Gastrocnemius medialis (tissue), 4 donors: ENCODE measurements at regions not wholly inside any gene's neighbourhood (a gene's known extent, or its start where the extent isn't known, plus 50 kb on each side); places are given as distances from the start of the nearest gene placed in this dataset.

Experiments
- ATAC-seq, 2 donors: fragments of 150-250 bp; one replicate each; pipeline ENCODE4 v1.9.1; 2016
- DNase-seq, 2 donors: peaks; one replicate each; pipeline ENCODE4 v3.0.0-alpha.2; 2019
- H3K27ac ChIP-seq, 4 donors: fragments of 200-600 bp; sonication (generic); 1 replicate in 1 of 4; 2 replicates in 3 of 4; pipeline ENCODE4 v1.5.1; 2016 to 2018; ENCODE audit warnings: mild to moderate bottlenecking in 2 of 4, moderate library complexity in 1 of 4
- H3K27me3 ChIP-seq, 3 donors: fragments of 200-600 bp; sonication (generic) in 2 of 3; 1 replicate in 1 of 3; 2 replicates in 2 of 3; pipeline versions ENCODE4 v1.5.1 to v1.6.0; 2016 to 2019; ENCODE audit warnings: mild to moderate bottlenecking in 1 of 3, moderate library complexity in 1 of 3
- H3K36me3 ChIP-seq, 2 donors: fragments of 200-600 bp; sonication (generic) in 1 of 2; one replicate each; pipeline ENCODE4 v1.5.1; 2017 to 2018
- H3K4me1 ChIP-seq, 2 donors: fragments of 200-600 bp; sonication (generic) in 1 of 2; one replicate each; pipeline ENCODE4 v1.5.1; 2016 to 2017; ENCODE audit warnings: mild to moderate bottlenecking in 2 of 2
- H3K4me3 ChIP-seq, 4 donors: fragments of 200-600 bp; sonication (generic) in 3 of 4; 1 replicate in 1 of 4; 2 replicates in 3 of 4; pipeline ENCODE4 v1.5.1; 2016 to 2019; ENCODE audit warnings: mild to moderate bottlenecking in 2 of 4
- H3K9me3 ChIP-seq, 3 donors: fragments of 200-600 bp; sonication (generic) in 2 of 3; 1 replicate in 1 of 3; 2 replicates in 2 of 3; pipeline ENCODE4 v1.5.1; 2016 to 2019
- CTCF ChIP-seq, 5 experiments: fragments of 450-650 bp in 3 of 5; fragments of 200-600 bp in 2 of 5; sonication (generic) in 2 of 5; IDR thresholded peaks in 4 of 5; conservative IDR thresholded peaks in 1 of 5; 1 replicate in 4 of 5; 2 replicates in 1 of 5; pipeline ENCODE4 v1.5.1; 2016 to 2019; ENCODE audit warnings: antibody characterized with exemption in 5 of 5, mild to moderate bottlenecking in 3 of 5, moderate library complexity in 3 of 5
- POLR2A ChIP-seq, 2 donors: fragments of 450-650 bp; IDR thresholded peaks; one replicate each; pipeline ENCODE4 v1.6.1; 2017; ENCODE audit warnings: antibody characterized with exemption in 2 of 2, mild to moderate bottlenecking in 2 of 2, moderate library complexity in 2 of 2
- in situ Hi-C, 4 donors: fragments of 200-750 bp; cut with MboI; loops; one replicate each; pipeline versions ENCODE4 v1.15.0 to v1.8.0; 2017; ENCODE audit warnings: low sequenced_read_pairs in 4 of 4
- intact Hi-C: fragments of 100-400 bp; cut with DNase I; formaldehyde crosslinking; loops from one replicate; pipeline ENCODE4 v1.15.1; 2023; ENCODE audit warnings: low total_unique reads

- in situ Hi-C loops: no loop called here
- no peaks in the 10 kb centered on the region for H3K4me1 ChIP-seq
These were observed 256.1 kb downstream of the INHBA start for GRCh38 chr7:41446606-41447449.

GRCh38 chr7:41445946-41446345 is 256.9 kb downstream of the INHBA start:
- ATAC-seq: no peak
- in situ Hi-C loops: no loop called here
- H3K4me3 ChIP-seq: no peak overlapping the region

More at GRCh38 chr7:41446606-41447449, 256.1 kb downstream of the INHBA start:
- no peak for ATAC-seq
- no peak for DNase-seq
- no peaks in the 10 kb centered on the region for H3K36me3 ChIP-seq
- no peak overlapping the region for H3K27ac ChIP-seq
- H3K9me3 ChIP-seq: no peaks in the 10 kb centered on the region
- no peak overlapping the region for H3K4me3 ChIP-seq
- intact Hi-C loops: no loop called here
- TF ChIP-seq POLR2A (IDR thresholded peaks at IDR 0.05) (no peak), CTCF (IDR thresholded peaks at IDR 0.05 in 4 of 5, conservative IDR thresholded peaks at IDR 0.05 in 1 of 5) (no peak)
- H3K27me3 ChIP-seq: no peaks in the 10 kb centered on the region

GRCh38 chr7:41445432-41445831 is 257.5 kb downstream of the INHBA start:
- TF ChIP-seq CTCF (IDR thresholded peaks at IDR 0.05 in 4 of 5, conservative IDR thresholded peaks at IDR 0.05 in 1 of 5) (no peak), POLR2A (IDR thresholded peaks at IDR 0.05) (no peak)
- DNase-seq (no peak), ATAC-seq (no peak)
- Histone ChIP-seq H3K27me3 (no peaks in the 10 kb centered on the region), H3K9me3 (no peaks in the 10 kb centered on the region), H3K4me3 (no peak overlapping the region), H3K4me1 (no peaks in the 10 kb centered on the region), H3K36me3 (no peaks in the 10 kb centered on the region), H3K27ac (no peak overlapping the region)
- in situ Hi-C loops: no loop called here
- intact Hi-C loops: no loop called here

More at GRCh38 chr7:41445946-41446345, 256.9 kb downstream of the INHBA start:
- Histone ChIP-seq H3K36me3 (no peaks in the 10 kb centered on the region), H3K4me1 (no peaks in the 10 kb centered on the region), H3K9me3 (no peaks in the 10 kb centered on the region), H3K27me3 (no peaks in the 10 kb centered on the region), H3K27ac (no peak overlapping the region)
- DNase-seq: no peak
- TF ChIP-seq POLR2A (IDR thresholded peaks at IDR 0.05) (no peak), CTCF (IDR thresholded peaks at IDR 0.05 in 4 of 5, conservative IDR thresholded peaks at IDR 0.05 in 1 of 5) (no peak)
- intact Hi-C loops: no loop called here

GRCh38 chr7:41439515-41439879 is 263.4 kb downstream of the INHBA start:
- Histone ChIP-seq H3K9me3 (no peaks in the 10 kb centered on the region), H3K4me3 (no peak overlapping the region), H3K27me3 (no peaks in the 10 kb centered on the region), H3K36me3 (no peaks in the 10 kb centered on the region), H3K4me1 (no peaks in the 10 kb centered on the region), H3K27ac (no peak overlapping the region)
- ATAC-seq: no peak
- intact Hi-C loops: no loop called here
- TF ChIP-seq CTCF (IDR thresholded peaks at IDR 0.05 in 4 of 5, conservative IDR thresholded peaks at IDR 0.05 in 1 of 5): no peak
- TF ChIP-seq POLR2A (IDR thresholded peaks at IDR 0.05): no peak
- no peak for DNase-seq
- in situ Hi-C loops: no loop called here
